Peyer's patch (tissue), 4 donors: ENCODE measurements at regions not wholly inside any gene's neighbourhood (a gene's known extent, or its start where the extent isn't known, plus 50 kb on each side); places are given as distances from the start of the nearest gene placed in this dataset.

Experiments
- POLR2A ChIP-seq, 2 donors: fragments of 450-650 bp; IDR thresholded peaks; one replicate each; pipeline ENCODE4 v1.5.1; 2017; ENCODE audit warnings: antibody characterized with exemption in 2 of 2, mild to moderate bottlenecking in 2 of 2, moderate library complexity in 2 of 2
- TF ChIP-seq, protein P1 (sequence below), 6 experiments: fragments of 450-650 bp in 4 of 6; fragments of 200-600 bp in 2 of 6; sonication (generic) in 1 of 6; IDR thresholded peaks; one replicate each; pipeline ENCODE4 v1.5.1; 2017 to 2019; ENCODE audit warnings: antibody characterized with exemption in 6 of 6, mild to moderate bottlenecking in 3 of 6, moderate library complexity in 1 of 6

GRCh38 chr3:104546301-104546700 is 820.4 kb upstream of the ALCAM start:
- TF ChIP-seq POLR2A (IDR thresholded peaks at IDR 0.05), result no peak
- TF ChIP-seq, protein P1, sequence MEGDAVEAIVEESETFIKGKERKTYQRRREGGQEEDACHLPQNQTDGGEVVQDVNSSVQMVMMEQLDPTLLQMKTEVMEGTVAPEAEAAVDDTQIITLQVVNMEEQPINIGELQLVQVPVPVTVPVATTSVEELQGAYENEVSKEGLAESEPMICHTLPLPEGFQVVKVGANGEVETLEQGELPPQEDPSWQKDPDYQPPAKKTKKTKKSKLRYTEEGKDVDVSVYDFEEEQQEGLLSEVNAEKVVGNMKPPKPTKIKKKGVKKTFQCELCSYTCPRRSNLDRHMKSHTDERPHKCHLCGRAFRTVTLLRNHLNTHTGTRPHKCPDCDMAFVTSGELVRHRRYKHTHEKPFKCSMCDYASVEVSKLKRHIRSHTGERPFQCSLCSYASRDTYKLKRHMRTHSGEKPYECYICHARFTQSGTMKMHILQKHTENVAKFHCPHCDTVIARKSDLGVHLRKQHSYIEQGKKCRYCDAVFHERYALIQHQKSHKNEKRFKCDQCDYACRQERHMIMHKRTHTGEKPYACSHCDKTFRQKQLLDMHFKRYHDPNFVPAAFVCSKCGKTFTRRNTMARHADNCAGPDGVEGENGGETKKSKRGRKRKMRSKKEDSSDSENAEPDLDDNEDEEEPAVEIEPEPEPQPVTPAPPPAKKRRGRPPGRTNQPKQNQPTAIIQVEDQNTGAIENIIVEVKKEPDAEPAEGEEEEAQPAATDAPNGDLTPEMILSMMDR (IDR thresholded peaks at IDR 0.05), result no peak
